ENCODE measurements at regions not wholly inside any gene's neighbourhood (a gene's known extent, or its start where the extent isn't known, plus 50 kb on each side); places are given as distances from the start of the nearest gene placed in this dataset.
"Not testable (repeated sequence)": the region's sequence is repeated elsewhere in the genome, so short reads cannot be mapped to it uniquely, and the experiment has no call there.

- TF ChIP-seq REST (IDR thresholded peaks at IDR 0.05; ENCODE audit: insufficient replicate concordance, low read depth) (no peak), POLR2AphosphoS5 (IDR thresholded peaks at IDR 0.05; ENCODE audit: low read depth) (no peak), CTCF (IDR thresholded peaks at IDR 0.05; ENCODE audit: insufficient read depth, low read length) (no peak), GABPA (IDR thresholded peaks at IDR 0.05; ENCODE audit: low read depth) (no peak), SPI1 (IDR thresholded peaks at IDR 0.05; ENCODE audit: borderline replicate concordance, low read depth) (no peak)
- H3K27ac ChIP-seq (replicated peaks) = no peak overlapping the region
- H3K27me3 ChIP-seq (ENCODE audit: insufficient read depth, poor library complexity, severe bottlenecking) = no peaks in the 10 kb centered on the region
- no peak for DNase-seq (ENCODE audit: low read depth in 1 of 2, low spot score in 1 of 2)
- H3K4me3 ChIP-seq (replicated peaks; ENCODE audit: insufficient read depth, low read length) = no peak overlapping the region
Observed at GRCh38 chr4:77355731-77356130, 198.7 kb downstream of the CCNG2 start.

GRCh38 chr4:77358315-77358928 is 201.4 kb downstream of the CCNG2 start:
- TF ChIP-seq GABPA (IDR thresholded peaks at IDR 0.05; ENCODE audit: low read depth) (no peak), CTCF (IDR thresholded peaks at IDR 0.05; ENCODE audit: insufficient read depth, low read length) (peak; percentile 46), SPI1 (IDR thresholded peaks at IDR 0.05; ENCODE audit: borderline replicate concordance, low read depth) (no peak), POLR2AphosphoS5 (IDR thresholded peaks at IDR 0.05; ENCODE audit: low read depth) (no peak), REST (IDR thresholded peaks at IDR 0.05; ENCODE audit: insufficient replicate concordance, low read depth) (no peak)
- peak in 1 of 2 experiments; percentile 13 for DNase-seq (ENCODE audit: low read depth in 1 of 2, low spot score in 1 of 2)
- H3K27ac ChIP-seq (replicated peaks) = no peak overlapping the region
- H3K4me3 ChIP-seq (replicated peaks; ENCODE audit: insufficient read depth, low read length) = no peak overlapping the region
- no peaks in the 10 kb centered on the region for H3K27me3 ChIP-seq (ENCODE audit: insufficient read depth, poor library complexity, severe bottlenecking)

GRCh38 chr4:77360451-77360850 is 203.4 kb downstream of the CCNG2 start:
- TF ChIP-seq REST (IDR thresholded peaks at IDR 0.05; ENCODE audit: insufficient replicate concordance, low read depth) = no peak
- no peak overlapping the region for H3K27ac ChIP-seq (replicated peaks)
- no peak overlapping the region for H3K4me3 ChIP-seq (replicated peaks; ENCODE audit: insufficient read depth, low read length)
- no peak for DNase-seq (ENCODE audit: low read depth in 1 of 2, low spot score in 1 of 2)
- H3K27me3 ChIP-seq (ENCODE audit: insufficient read depth, poor library complexity, severe bottlenecking) = no peaks in the 10 kb centered on the region

GRCh38 chr4:77366876-77367275 is 209.9 kb downstream of the CCNG2 start:
- not testable (repeated sequence) for H3K4me3 ChIP-seq (replicated peaks; ENCODE audit: insufficient read depth, low read length); H3K27me3 ChIP-seq (ENCODE audit: insufficient read depth, poor library complexity, severe bottlenecking); H3K27ac ChIP-seq (replicated peaks); DNase-seq (ENCODE audit: low read depth in 1 of 2, low spot score in 1 of 2)
